ENCODE measurements at regions not wholly inside any gene's neighbourhood (a gene's known extent, or its start where the extent isn't known, plus 50 kb on each side); places are given as distances from the start of the nearest gene placed in this dataset.
"Not testable (repeated sequence)": the region's sequence is repeated elsewhere in the genome, so short reads cannot be mapped to it uniquely, and the experiment has no call there.

- no peak for DNase-seq (ENCODE audit: extremely low read depth, low read depth, low spot score)
These were observed 373.6 kb downstream of the EMP1 start for GRCh38 chr12:13570005-13570694.

GRCh38 chr12:13566292-13566691 lies 369.8 kb downstream of the EMP1 start:
- DNase-seq (ENCODE audit: extremely low read depth, low read depth, low spot score): no peak

DNA sequence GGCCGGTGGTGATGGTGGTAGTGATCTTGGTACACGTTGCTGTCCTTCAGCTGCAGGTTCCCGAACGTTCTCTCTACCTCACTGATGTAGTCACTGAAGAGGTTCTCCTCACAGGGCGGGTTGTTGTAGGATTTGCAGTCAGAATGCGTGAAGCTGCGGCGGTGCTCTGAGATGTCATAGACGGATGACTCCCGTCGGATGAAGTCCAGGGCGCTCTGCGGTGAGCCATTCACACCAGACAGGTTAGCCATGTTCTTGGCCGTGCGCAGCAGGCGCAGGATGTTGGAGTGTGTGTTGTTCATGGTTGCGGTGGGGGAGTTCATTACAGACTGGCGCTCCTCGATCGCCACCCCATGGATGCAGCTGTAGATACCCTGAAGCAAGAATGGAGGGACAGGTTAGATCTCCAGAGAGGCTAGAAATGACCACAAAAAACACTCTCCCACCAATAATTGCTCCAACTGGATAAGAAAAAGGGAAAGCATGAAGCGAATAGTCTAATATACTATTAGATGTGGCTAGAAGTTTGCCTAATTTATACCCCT lies 367.8 kb downstream of the EMP1 start:
- DNase-seq (ENCODE audit: extremely low read depth, low read depth, low spot score): no peak

GRCh38 chr12:13563743-13564125 lies 367.2 kb downstream of the EMP1 start:
- no peak for DNase-seq (ENCODE audit: extremely low read depth, low read depth, low spot score)

- DNase-seq (ENCODE audit: extremely low read depth, low read depth, low spot score): no peak
These were observed 366.6 kb downstream of the EMP1 start for GRCh38 chr12:13562915-13563742.

GRCh38 chr12:13561923-13562322 lies 365.4 kb downstream of the EMP1 start:
- DNase-seq (ENCODE audit: extremely low read depth, low read depth, low spot score): no peak

- no peak for DNase-seq (ENCODE audit: extremely low read depth, low read depth, low spot score)
These were observed 362.9 kb downstream of the EMP1 start for GRCh38 chr12:13559318-13559978.

- no peak for DNase-seq (ENCODE audit: extremely low read depth, low read depth, low spot score)
These were observed 356.3 kb downstream of the EMP1 start for GRCh38 chr12:13552830-13553229.

DNA sequence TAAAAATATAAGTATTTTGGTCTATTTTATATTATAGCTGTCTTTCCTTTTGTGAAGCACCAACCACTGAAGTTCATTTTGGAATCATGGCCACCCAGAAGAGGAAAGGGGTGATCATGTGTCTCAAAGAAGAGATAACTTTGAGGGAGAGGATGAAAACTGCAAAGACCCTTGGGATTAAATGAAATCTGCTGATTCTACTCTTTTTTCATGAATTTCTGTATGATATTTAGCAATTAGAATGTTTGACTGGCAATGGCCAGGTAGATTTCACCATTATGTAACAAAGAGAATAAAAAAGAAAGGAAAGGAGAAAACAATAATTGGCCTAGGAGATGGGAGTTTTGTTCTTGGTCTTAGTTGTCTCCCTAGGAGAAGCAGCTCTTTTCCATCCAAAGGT lies 350.8 kb downstream of the EMP1 start:
- no peak for DNase-seq (ENCODE audit: extremely low read depth, low read depth, low spot score)

DNA sequence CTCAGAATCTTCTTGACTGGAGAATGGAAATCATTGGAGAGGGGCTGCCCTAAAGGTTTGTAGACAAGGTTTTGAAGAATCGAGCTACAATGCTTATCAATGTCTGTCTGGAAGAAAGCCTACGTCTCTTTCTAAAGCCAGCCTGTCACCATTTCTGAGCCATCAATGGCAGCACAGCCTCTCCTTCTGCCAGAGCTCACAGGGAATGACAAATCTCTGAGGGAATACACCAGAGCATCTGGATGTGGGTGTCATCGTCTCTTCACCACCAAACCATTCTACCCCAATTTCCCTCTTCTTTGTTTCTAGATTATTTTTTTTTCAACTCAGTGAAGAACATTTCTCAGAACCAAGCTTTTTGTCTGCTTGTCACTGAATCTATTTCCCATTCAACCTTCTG lies 349.7 kb downstream of the EMP1 start:
- no peak for DNase-seq (ENCODE audit: extremely low read depth, low read depth, low spot score)

DNA sequence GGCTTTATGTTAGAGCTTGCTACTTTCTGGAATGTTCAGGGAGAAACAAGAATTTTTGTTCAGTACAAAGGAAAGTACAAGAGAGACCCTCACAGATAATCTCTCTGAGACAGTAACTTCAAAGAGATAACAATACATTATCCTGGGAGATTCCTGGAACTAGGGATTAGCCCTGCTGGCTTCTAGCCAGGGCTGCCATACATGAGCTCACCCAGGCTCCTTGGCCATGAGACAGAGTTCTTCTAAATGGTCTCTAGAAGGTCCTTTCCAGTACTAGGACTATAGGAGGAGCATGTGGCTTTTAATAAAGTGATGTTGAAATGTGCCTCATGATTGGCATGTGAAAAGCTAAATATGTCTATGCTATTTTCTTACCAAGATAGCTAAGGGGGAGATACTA lies 342.5 kb downstream of the EMP1 start:
- DNase-seq (ENCODE audit: extremely low read depth, low read depth, low spot score): no peak

DNA sequence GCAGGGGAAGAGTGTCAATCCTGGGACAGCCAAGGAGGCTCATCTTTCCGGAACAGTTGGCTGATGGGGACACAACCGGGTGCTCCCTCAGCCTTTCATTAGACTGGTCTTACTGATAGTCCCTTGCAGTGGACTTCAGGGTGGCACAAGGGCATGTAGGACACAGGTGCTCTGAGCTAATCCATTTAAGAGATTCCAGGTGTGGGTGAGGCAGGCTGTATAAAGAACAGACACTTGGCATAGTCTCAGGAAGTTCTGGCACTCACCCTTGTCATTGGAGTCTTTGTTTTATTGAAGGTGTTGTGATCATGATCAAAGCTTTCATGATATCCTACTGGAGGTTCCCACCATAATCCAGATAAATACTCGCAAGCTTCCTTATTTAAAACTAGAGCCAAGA lies 341.6 kb downstream of the EMP1 start:
- DNase-seq (ENCODE audit: extremely low read depth, low read depth, low spot score): no peak

- no peak for DNase-seq (ENCODE audit: extremely low read depth, low read depth, low spot score)
These were observed 341.1 kb downstream of the EMP1 start for GRCh38 chr12:13537623-13538022.

GRCh38 chr12:13536219-13536910 lies 339.8 kb downstream of the EMP1 start:
- no peak for DNase-seq (ENCODE audit: extremely low read depth, low read depth, low spot score)

GRCh38 chr12:13534645-13535398 lies 338.3 kb downstream of the EMP1 start:
- no peak for DNase-seq (ENCODE audit: extremely low read depth, low read depth, low spot score)

- DNase-seq (ENCODE audit: extremely low read depth, low read depth, low spot score): no peak
These were observed 337.7 kb downstream of the EMP1 start for GRCh38 chr12:13534242-13534641.

- DNase-seq (ENCODE audit: extremely low read depth, low read depth, low spot score): no peak
These were observed 334.4 kb downstream of the EMP1 start for GRCh38 chr12:13530966-13531365.

GRCh38 chr12:13526185-13526921 lies 329.8 kb downstream of the EMP1 start:
- DNase-seq (ENCODE audit: extremely low read depth, low read depth, low spot score): not testable (repeated sequence)

- no peak for DNase-seq (ENCODE audit: extremely low read depth, low read depth, low spot score)
These were observed 327.2 kb downstream of the EMP1 start for GRCh38 chr12:13523536-13524307.
